Effector CD4-positive, alpha-beta T cell (primary cell): ENCODE measurements at regions not wholly inside any gene's neighbourhood (a gene's known extent, or its start where the extent isn't known, plus 50 kb on each side); places are given as distances from the start of the nearest gene placed in this dataset.
"Not testable (repeated sequence)": the region's sequence is repeated elsewhere in the genome, so short reads cannot be mapped to it uniquely, and the experiment has no call there.

Experiments used
- DNase-seq: peaks from one replicate; pipeline ENCODE4 v3.0.0-alpha.2; 2020

DNA sequence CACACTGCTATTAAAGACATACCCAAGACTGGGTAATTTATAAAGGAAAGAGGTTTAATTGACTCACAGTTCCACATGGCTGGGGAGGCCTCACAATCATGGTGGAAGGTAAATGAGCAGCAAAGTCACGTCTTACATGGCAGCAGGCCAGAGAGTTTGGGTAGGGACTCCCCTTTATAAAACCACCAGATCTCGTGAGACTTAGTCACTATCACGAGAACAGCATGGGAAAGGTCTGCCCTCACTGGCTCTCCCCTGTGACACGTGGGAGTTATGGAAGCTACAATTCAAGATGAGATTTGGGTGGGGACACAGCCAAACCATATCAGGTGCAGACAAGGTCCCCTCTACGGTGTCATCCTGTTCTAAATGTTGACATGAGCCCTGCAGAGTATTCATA is 332.5 kb downstream of the QKI start:
- not testable (repeated sequence) for DNase-seq

- DNase-seq = no peak
These were observed 331.2 kb downstream of the QKI start for GRCh38 chr6:163745536-163746400.

DNA sequence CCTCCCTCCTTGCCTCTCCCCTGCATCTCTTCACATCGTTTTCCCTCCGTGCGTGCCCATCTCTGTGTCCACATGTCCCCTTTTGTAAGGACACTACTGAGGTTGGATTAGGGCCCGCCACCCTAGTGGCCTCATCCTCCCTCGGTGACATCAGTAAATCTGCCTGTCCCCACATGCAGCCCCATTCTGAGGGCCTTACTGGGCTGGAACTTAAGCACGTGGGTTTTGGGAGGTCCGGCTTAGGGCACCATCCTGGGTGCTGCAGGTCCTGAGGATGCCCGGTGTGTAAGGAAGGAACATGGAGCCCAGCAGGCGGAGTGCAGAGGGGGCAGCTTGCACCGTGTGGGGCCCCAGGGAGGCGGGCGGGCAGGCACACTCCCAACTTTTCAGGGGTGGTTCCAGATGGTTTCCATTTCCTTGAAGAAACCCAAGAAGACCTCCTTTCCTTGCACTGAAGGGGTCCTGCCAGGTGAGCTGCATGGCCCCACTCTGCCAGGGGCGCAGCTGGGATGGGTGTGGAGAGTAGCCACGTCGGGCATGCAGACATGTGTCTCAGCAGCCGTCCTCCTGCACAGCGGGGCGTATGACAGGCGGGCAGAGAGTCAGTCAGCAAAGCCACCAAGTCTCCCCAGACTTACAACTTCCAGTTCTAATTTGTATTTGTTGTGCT is 329.9 kb downstream of the QKI start:
- DNase-seq = no peak

DNA sequence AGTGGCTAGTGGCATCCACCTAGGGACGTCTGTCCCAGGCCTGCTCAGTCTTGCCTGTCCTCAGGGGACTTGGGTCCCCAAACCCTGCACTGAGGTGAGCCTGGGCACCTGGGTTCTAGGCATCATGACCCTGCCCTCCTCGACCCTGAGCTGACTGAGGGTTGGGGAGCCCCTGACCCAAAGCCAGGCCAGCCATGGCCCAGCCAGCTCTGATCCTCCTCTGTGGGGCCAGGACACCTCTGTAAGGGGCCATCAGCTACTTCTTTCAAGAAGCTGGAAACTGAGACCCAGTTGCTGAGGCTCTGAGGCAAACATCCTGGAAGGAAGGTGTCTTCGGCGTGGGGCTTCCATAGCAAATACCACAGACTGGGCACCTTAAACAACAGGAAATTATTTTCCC is 329.3 kb downstream of the QKI start:
- DNase-seq = no peak

DNA sequence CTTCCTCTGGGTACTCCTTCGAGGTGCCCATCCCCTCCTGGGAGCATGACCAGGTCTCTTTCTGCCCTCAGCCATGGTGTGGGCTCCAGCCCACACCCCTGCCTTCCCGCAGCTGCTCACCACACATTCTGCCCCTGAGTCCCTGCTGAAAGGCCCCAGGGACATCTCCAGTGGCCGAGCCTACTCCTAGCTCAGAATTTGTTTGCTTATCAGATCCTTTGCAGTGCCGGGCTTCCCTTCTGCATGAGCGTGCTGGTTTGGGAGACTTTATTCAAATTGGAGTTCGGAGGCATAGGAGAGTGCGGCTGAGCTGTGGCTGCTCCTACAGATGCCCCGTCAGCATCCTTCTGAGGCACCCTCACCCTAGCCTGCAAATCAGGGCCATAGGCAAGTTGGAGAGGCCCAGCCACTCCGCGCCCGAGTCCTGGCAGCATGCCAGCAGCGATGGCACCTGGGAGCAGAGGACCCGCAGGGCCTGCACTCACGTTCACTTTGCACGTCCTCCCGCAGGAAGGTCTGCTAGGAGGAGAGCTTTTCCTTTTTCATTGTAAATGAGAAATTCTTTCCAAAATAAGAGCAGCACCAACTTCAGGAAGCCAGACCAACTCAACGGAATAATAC is 327.3 kb downstream of the QKI start:
- DNase-seq = no peak

DNA sequence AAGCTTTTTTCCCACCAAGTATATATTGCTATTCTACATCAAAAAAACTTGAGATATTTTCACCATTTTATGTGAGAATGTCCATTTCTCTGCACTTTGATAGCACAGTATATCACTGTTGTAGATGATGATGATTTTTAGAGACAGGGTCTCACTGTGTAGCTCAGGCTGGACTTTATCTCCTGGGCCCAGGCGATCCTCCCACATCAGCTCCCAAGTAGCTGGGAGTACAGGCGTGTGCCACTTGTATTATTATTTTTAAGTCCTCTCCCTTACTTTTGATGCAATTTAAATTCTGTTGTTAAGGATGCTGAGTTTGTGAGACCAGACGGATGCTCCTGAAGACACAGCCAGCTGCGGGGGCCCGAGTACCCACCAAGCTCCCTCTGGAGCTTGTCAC is 326.8 kb downstream of the QKI start:
- no peak for DNase-seq

DNA sequence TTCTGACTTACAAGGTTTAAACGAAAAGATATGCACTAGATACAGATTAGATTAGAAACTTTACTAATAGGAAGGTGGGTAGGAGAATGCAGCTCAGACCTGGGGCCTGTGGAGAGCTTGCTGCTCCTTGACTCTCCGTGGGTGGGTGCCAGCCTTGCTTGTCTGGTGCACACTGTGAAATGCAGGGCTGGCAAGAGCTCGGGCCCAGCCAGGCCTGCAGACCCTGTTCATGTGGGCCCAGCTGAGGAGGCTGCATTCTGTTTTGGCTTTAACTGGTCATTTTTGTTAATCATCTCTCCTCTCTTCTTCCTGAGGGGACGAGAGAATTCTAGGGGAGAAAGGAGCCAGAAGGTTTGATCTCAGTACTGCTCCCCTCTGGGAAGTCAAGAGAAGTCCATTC is 325.4 kb downstream of the QKI start:
- DNase-seq = no peak

DNA sequence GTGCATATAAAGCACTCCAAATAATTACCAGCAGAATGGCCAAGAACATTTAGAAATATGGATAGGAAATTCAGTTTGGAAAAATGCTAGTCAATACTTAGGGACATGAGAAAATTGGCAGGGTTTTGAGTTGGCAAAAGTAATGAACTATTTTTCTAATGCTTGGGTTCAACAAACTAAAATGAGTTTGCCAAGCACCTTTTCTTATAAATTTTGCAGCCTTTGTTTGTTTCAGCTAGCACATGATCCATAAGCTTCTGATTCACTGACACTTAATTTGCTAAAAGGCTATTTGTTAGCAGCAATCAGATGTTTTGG is 324.8 kb downstream of the QKI start:
- DNase-seq = no peak

DNA sequence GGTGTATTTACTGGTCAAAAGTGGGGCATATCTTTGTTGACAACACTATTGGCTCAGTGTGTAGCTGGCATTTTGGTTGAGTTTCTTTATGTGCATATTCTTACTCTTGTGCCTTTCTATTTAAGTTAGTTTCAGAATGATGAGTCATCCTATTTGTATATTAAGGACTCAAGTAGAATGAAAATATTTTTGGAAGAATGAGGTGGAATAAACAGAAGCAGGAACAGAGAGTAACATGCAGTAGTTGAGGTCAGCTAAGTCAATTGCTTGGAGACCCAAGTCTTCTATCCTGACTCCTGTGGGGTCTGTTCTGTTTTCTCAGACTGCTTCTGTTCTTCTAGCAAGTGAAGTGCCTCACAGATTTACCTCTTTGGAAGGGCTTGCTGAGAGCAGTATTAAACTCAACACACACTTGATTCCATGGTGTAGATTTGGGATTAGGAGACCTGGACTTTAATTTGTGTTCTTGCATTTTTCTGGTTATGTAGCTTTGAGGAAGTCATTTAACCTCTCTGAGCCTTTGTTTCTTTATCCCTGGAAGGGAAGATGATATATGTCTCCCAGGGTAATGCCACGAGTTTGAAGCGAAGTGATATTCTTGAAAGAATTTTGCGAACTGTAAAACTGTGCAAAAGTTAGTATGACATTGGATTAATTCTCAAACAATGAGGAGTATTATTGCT is 324.3 kb downstream of the QKI start:
- DNase-seq = no peak

GRCh38 chr6:163738304-163738703 is 323.8 kb downstream of the QKI start:
- no peak for DNase-seq

- no peak for DNase-seq
These were observed 320.6 kb downstream of the QKI start for GRCh38 chr6:163735076-163735475.

GRCh38 chr6:163733061-163733460 is 318.5 kb downstream of the QKI start:
- no peak for DNase-seq

GRCh38 chr6:163732479-163732878 is 318.0 kb downstream of the QKI start:
- no peak for DNase-seq

DNA sequence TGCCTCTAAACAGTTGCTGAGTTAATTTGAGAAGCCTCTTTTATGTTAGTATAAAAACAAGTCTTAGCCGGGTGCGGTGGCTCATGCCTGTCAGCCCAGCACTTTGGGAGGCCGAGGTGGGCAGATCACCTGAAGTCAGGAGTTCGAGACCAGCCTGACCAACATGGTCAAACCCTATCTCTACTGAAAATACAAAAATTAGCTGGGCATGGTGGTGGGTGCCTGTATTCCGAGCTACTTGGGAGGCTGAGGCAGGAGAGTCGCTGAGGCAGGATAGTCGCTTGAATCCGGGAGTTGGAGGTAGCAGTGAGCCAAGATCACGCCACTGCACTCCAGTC is 317.5 kb downstream of the QKI start:
- not testable (repeated sequence) for DNase-seq

DNA sequence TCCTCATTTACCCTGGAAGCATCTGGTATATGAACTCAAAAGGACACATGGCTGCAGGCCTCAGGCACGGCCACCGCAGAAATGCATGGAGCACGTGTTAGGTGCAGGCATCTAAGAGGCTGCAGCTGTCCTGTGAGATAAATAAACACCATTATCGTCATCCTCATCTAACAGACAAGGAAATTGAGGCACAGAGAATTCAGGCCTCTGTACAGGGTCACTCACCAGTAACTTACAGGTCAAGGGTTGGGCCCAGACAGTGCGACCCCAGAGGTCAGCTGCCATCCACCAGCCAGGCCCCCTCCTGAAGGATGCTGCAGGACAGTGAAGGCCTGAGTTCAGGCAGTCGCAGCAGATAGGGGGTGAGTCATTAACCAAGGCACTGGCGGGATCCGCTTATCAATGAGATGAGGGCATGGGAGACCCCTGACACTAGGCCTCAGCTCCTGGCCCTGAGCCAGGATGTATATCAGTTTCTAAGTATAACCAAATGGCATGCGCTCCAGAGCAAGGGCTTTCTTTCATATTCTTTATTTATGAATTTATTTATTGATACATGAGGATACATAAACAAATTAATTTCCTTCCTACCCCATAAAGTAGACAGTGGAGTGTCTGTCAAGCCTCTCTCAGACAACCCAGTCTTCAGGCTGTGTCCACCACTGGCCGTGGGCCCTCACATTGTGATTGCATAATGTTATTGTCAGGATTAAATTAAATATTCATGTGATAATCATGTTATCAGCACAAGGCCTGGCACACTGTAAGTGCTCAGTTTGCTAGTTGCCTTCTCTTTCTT is 316.9 kb downstream of the QKI start:
- no peak for DNase-seq

DNA sequence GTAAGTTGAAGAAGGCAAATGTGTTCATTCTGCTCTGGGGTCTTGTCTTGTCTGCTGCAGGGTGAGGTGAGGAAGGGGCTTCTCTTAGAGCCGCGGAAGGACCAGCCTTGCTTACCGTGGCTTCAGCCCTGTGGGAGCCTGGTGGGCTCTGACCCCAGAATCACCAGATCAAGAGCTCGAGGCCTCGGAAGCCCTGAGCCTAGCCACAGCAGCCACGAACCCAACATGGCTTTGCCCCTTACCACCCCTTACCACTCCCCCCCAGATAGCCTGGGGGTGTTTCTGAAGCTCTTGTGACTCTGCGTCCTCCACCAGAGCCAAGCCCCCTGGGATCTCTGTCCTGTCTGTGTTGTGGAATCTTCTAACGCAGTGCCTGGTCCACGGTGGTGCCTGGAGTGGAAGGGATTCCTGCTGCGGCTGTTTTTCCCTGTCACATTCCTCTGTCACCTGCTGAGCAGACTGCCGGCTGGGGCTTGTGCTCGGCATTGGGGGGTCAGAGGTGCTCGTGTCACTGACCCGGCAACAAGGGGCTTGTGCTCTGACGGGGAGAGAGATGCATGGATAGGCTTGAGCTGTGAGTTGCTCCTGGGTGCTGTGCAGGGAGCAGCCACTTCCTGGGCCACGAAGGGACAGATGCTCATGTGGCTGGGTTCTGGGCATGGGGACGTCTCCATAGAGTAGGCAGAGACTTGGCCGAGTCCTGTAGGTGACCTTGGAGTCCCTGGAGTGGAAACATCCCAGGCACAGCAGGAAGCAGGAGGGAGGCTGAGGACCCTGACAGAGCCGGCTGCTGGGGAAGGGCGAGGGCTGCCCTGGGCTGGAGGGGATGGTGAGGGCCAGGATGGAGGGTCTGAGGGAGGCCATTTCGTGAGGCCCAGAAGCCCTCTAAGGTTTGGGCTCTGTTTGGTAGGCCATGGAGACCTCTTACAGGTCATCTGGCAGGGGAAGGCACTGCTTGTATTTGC is 316.0 kb downstream of the QKI start:
- DNase-seq = no peak

GRCh38 chr6:163729127-163729872 is 314.8 kb downstream of the QKI start:
- DNase-seq = no peak

- no peak for DNase-seq
These were observed 314.1 kb downstream of the QKI start for GRCh38 chr6:163728442-163729126.

- DNase-seq = no peak
These were observed 311.6 kb downstream of the QKI start for GRCh38 chr6:163726037-163726695.
